Fibroblast of lung (primary cell): ENCODE measurements at regions not wholly inside any gene's neighbourhood (a gene's known extent, or its start where the extent isn't known, plus 50 kb on each side); places are given as distances from the start of the nearest gene placed in this dataset.

Experiments
- CTCF ChIP-seq, 2 donors: IDR thresholded peaks in 1 of 2; conservative IDR thresholded peaks in 1 of 2; 1 replicate in 1 of 2; 2 replicates in 1 of 2; pipeline ENCODE4 v1.5.1; 2011 to 2012; ENCODE audit warnings: low read length in 2 of 2, control low read depth in 1 of 2, inconsistent platforms in 1 of 2, low read depth in 1 of 2, mild to moderate bottlenecking in 1 of 2
- EZH2 ChIP-seq: IDR thresholded peaks from 2 replicates; pipeline ENCODE4 v1.5.1; 2012; ENCODE audit warnings: low read length, control low read depth, mild to moderate bottlenecking; ENCODE audit errors: missing control alignments

GRCh38 chr5:73273379-73274050 is 100.5 kb downstream of the TMEM174 start:
- TF ChIP-seq CTCF (conservative IDR thresholded peaks at IDR 0.05 in 1 of 2, IDR thresholded peaks at IDR 0.05 in 1 of 2; ENCODE audit: low read depth in 1 of 2, low read length in 2 of 2): no peak
- TF ChIP-seq EZH2: no peak
